ENCODE measurements at regions not wholly inside any gene's neighbourhood (a gene's known extent, or its start where the extent isn't known, plus 50 kb on each side); places are given as distances from the start of the nearest gene placed in this dataset.

DNA sequence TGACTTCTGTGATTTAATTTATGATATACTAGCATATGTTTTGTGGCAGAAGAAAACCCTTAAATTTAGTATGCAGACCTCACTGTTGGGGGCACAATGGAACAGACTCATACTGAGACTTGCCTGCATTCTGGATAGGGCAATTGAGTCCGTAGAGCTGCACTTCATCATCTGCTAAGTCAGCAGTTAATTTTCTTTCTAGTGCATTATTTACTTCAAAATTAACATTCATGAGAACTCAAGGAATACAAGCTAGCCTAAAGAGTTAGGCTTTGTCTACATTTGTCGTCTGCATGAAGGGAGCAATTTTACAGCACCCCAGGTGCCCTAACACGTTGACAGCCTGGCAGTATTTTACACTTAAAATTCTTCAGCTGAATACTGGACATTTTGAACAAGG, 345.5 kb downstream of the CHL1 start:
- no TSS peak for BruUV-seq (replicated peaks)
- Histone ChIP-seq H3K36me3 (ENCODE audit: low read depth) (no peaks in the 10 kb centered on the region), H3K9me2 (ENCODE audit: insufficient read depth) (no peaks in the 10 kb centered on the region), H2AFZ (no peak overlapping the region), H3K27ac (no peak overlapping the region), H3K4me1 (replicated peaks; ENCODE audit: insufficient read depth) (no peaks in the 10 kb centered on the region), H4K20me1 (ENCODE audit: insufficient read depth) (no peaks in the 10 kb centered on the region), H3K4me2 (no peak overlapping the region), H3F3A (ENCODE audit: insufficient read depth, low read depth) (no peaks in the 10 kb centered on the region), H3K27me3 (ENCODE audit: insufficient read depth, low read depth) (no peaks in the 10 kb centered on the region), H3K9me3 (ENCODE audit: insufficient read depth, low read depth) (no peaks in the 10 kb centered on the region), H3K4me3 (no peak overlapping the region), H3K79me2 (ENCODE audit: low read depth) (no peaks in the 10 kb centered on the region)
- CTCF ChIA-PET, result no interaction called here
- TF ChIP-seq EZH2 (IDR thresholded peaks at IDR 0.05; ENCODE audit: low read depth), result no peak
- TF ChIP-seq, protein P1, sequence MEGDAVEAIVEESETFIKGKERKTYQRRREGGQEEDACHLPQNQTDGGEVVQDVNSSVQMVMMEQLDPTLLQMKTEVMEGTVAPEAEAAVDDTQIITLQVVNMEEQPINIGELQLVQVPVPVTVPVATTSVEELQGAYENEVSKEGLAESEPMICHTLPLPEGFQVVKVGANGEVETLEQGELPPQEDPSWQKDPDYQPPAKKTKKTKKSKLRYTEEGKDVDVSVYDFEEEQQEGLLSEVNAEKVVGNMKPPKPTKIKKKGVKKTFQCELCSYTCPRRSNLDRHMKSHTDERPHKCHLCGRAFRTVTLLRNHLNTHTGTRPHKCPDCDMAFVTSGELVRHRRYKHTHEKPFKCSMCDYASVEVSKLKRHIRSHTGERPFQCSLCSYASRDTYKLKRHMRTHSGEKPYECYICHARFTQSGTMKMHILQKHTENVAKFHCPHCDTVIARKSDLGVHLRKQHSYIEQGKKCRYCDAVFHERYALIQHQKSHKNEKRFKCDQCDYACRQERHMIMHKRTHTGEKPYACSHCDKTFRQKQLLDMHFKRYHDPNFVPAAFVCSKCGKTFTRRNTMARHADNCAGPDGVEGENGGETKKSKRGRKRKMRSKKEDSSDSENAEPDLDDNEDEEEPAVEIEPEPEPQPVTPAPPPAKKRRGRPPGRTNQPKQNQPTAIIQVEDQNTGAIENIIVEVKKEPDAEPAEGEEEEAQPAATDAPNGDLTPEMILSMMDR (conservative IDR thresholded peaks at IDR 0.05), result no peak
- intact Hi-C loops (cut with micrococcal nuclease; ENCODE audit: unreplicated experiment), result no loop called here
- no peak for DNase-seq
- POLR2A ChIA-PET (ENCODE audit: unreplicated experiment), result no interaction called here

DNA sequence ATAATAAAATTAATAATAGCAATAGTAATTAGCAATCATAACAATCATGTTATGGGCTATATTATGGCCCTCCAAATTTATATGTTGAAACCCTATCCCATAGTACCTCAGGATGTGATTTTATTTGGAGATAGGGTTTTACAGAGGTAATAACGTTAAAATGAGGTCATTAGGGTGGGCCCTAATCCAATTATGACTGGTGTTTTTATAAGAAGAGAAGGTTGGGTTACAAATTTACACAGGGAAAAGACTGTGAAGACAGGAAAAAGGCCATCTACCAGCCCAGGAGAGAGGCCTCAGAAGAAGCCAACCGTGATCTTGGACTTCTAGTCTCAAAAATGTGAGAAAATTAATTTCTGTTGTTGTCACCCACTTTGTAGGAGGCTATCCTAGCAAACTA, 353.1 kb downstream of the CHL1 start:
- no peaks in the 10 kb centered on the region for H3K9me2 ChIP-seq (ENCODE audit: insufficient read depth)
- no peak overlapping the region for H3K4me2 ChIP-seq
- H2AFZ ChIP-seq, result no peak overlapping the region
- POLR2A ChIA-PET (ENCODE audit: unreplicated experiment), result no interaction called here
- no peaks in the 10 kb centered on the region for H3K79me2 ChIP-seq (ENCODE audit: low read depth)
- intact Hi-C loops (cut with micrococcal nuclease; ENCODE audit: unreplicated experiment), result no loop called here
- BruUV-seq (replicated peaks), result no TSS peak
- H3K4me3 ChIP-seq, result no peak overlapping the region
- H3K9me3 ChIP-seq (ENCODE audit: insufficient read depth, low read depth), result no peaks in the 10 kb centered on the region
- TF ChIP-seq, protein P1 (conservative IDR thresholded peaks at IDR 0.05), result no peak
- no peak for TF ChIP-seq EZH2 (IDR thresholded peaks at IDR 0.05; ENCODE audit: low read depth)
- no peaks in the 10 kb centered on the region for H4K20me1 ChIP-seq (ENCODE audit: insufficient read depth)
- H3K36me3 ChIP-seq (ENCODE audit: low read depth), result no peaks in the 10 kb centered on the region
- no peaks in the 10 kb centered on the region for H3K4me1 ChIP-seq (replicated peaks; ENCODE audit: insufficient read depth)
- H3K27ac ChIP-seq, result no peak overlapping the region
- no peak for DNase-seq
- H3K27me3 ChIP-seq (ENCODE audit: insufficient read depth, low read depth), result no peaks in the 10 kb centered on the region
- no peaks in the 10 kb centered on the region for H3F3A ChIP-seq (ENCODE audit: insufficient read depth, low read depth)
- CTCF ChIA-PET, result no interaction called here

GRCh38 chr3:550471-550870, 353.9 kb downstream of the CHL1 start:
- TF ChIP-seq, protein P1 (conservative IDR thresholded peaks at IDR 0.05), result no peak
- no peak for TF ChIP-seq EZH2 (IDR thresholded peaks at IDR 0.05; ENCODE audit: low read depth)
- DNase-seq, result no peak
- Histone ChIP-seq H3K4me1 (replicated peaks; ENCODE audit: insufficient read depth) (no peaks in the 10 kb centered on the region), H3K9me2 (ENCODE audit: insufficient read depth) (no peaks in the 10 kb centered on the region), H4K20me1 (ENCODE audit: insufficient read depth) (no peaks in the 10 kb centered on the region), H2AFZ (no peak overlapping the region), H3K79me2 (ENCODE audit: low read depth) (no peaks in the 10 kb centered on the region), H3K27me3 (ENCODE audit: insufficient read depth, low read depth) (no peaks in the 10 kb centered on the region), H3K4me3 (no peak overlapping the region), H3K9me3 (ENCODE audit: insufficient read depth, low read depth) (no peaks in the 10 kb centered on the region), H3F3A (ENCODE audit: insufficient read depth, low read depth) (no peaks in the 10 kb centered on the region), H3K36me3 (ENCODE audit: low read depth) (no peaks in the 10 kb centered on the region), H3K4me2 (no peak overlapping the region), H3K27ac (no peak overlapping the region)
- intact Hi-C loops (cut with micrococcal nuclease; ENCODE audit: unreplicated experiment), result no loop called here
- no TSS peak for BruUV-seq (replicated peaks)
- POLR2A ChIA-PET (ENCODE audit: unreplicated experiment), result no interaction called here
- CTCF ChIA-PET, result no interaction called here
